Panc1 (cell line): ENCODE measurements at regions not wholly inside any gene's neighbourhood (a gene's known extent, or its start where the extent isn't known, plus 50 kb on each side); places are given as distances from the start of the nearest gene placed in this dataset.

Source experiments
- ATAC-seq: fragments of 200-7000 bp; cut with Tn5 transposase; 2 replicates; pipeline ENCODE4 v1.9.1; 2020; ENCODE audit warnings: mild to moderate bottlenecking, moderate library complexity
- BruUV-seq: library from RNA; stranded (reverse); fragments of 400-500 nt; replicated peaks from 2 replicates; lab custom pipeline; 2021; lab: Mats Ljungman, UMichigan
- CTCF ChIA-PET: fragments of 300-600 bp; sonication (Branson Sonifier 250); formaldehyde crosslinking; loops from one replicate; lab custom pipeline; 2022; ENCODE audit warnings: antibody characterized with exemption; lab: Charles Lee
- POLR2A ChIA-PET: fragments of 300-600 bp; sonication (Branson Sonifier 250); formaldehyde crosslinking; loops from one replicate; lab custom pipeline; 2022; ENCODE audit warnings: antibody characterized with exemption; lab: Charles Lee
- DNase-seq: peaks from one replicate; pipeline ENCODE4 v3.0.0-alpha.2; 2010; ENCODE audit warnings: low read depth, low spot score
- H3K27ac ChIP-seq: 2 replicates; pipeline ENCODE4 v1.5.1; 2011; ENCODE audit warnings: mild to moderate bottlenecking, low read length, inconsistent platforms
- H3K27me3 ChIP-seq: fragments of 200-500 bp; sonication (Bioruptor generic); 2 replicates; pipeline ENCODE4 v1.6.0; 2014; ENCODE audit warnings: low read length, inconsistent platforms; ENCODE audit not compliant: control insufficient read depth, insufficient read depth
- H3K36me3 ChIP-seq: fragments of 200-500 bp; sonication (Bioruptor generic); 2 replicates; pipeline ENCODE4 v1.5.1; 2014; ENCODE audit warnings: inconsistent platforms, mild to moderate bottlenecking, low read length, moderate library complexity; ENCODE audit not compliant: control insufficient read depth, insufficient read depth
- H3K4me1 ChIP-seq: 2 replicates; pipeline ENCODE4 v1.5.1; 2011; ENCODE audit warnings: inconsistent platforms, mild to moderate bottlenecking, low read length, moderate library complexity; ENCODE audit not compliant: control insufficient read depth, insufficient read depth
- H3K4me3 ChIP-seq, 2 experiments: 2 replicates each; pipeline ENCODE4 v1.5.1; 2011 to 2012; ENCODE audit warnings: low read depth in 2 of 2, low read length in 2 of 2, mild to moderate bottlenecking in 2 of 2, inconsistent platforms in 1 of 2, moderate library complexity in 1 of 2
- H3K9me3 ChIP-seq: fragments of 200-500 bp; sonication (Bioruptor generic); 2 replicates; pipeline ENCODE4 v1.5.1; 2014; ENCODE audit warnings: low read depth, mild to moderate bottlenecking, inconsistent platforms, low read length, moderate library complexity; ENCODE audit not compliant: control insufficient read depth, insufficient read depth
- CTCF ChIP-seq: fragments of 450-650 bp; IDR thresholded peaks from 2 replicates; pipeline ENCODE4 v1.5.1; 2017; ENCODE audit warnings: mild to moderate bottlenecking
- POLR2AphosphoS5 ChIP-seq: IDR thresholded peaks from 2 replicates; pipeline ENCODE4 v1.6.1; 2012; ENCODE audit warnings: mild to moderate bottlenecking, low read depth, low read length, moderate library complexity
- REST ChIP-seq, 2 experiments: IDR thresholded peaks; 2 replicates each; pipeline ENCODE4 v1.6.1; 2011 to 2012; ENCODE audit warnings: low read depth in 2 of 2, control low read depth in 1 of 2, low read length in 1 of 2, mild to moderate bottlenecking in 1 of 2, moderate library complexity in 1 of 2; ENCODE audit not compliant: insufficient read depth in 1 of 2
- SIN3A ChIP-seq: IDR thresholded peaks from 2 replicates; pipeline ENCODE4 v1.6.1; 2012; ENCODE audit warnings: low read depth, mild to moderate bottlenecking, low read length, moderate library complexity, borderline replicate concordance; ENCODE audit not compliant: insufficient read depth
- TCF7L2 ChIP-seq: IDR thresholded peaks from 2 replicates; pipeline ENCODE4 v1.6.1; 2011; ENCODE audit warnings: mild to moderate bottlenecking, low read depth, low read length, inconsistent platforms
- in situ Hi-C: cut with HindIII; loops from 2 replicates; pipeline ENCODE4 v1.10.0; 2016; ENCODE audit warnings: low sequenced_read_pairs, low pct_unique_long_range_greater_than_20kb
- intact Hi-C: fragments of 100-400 bp; cut with micrococcal nuclease; formaldehyde crosslinking; loops from one replicate; pipeline ENCODE4 v1.10.0; 2022; ENCODE audit not compliant: unreplicated experiment

GRCh38 chr9:88234114-88234513 is 95.8 kb upstream of the SPATA31C2 start:
- DNase-seq: no peak
- Histone ChIP-seq H3K27ac (no peak overlapping the region), H3K4me1 (no peaks in the 10 kb centered on the region), H3K9me3 (no peaks in the 10 kb centered on the region), H3K4me3 (no peak overlapping the region), H3K27me3 (no peaks in the 10 kb centered on the region), H3K36me3 (no peaks in the 10 kb centered on the region)
- no TSS peak for BruUV-seq
- TF ChIP-seq SIN3A: no peak
- no peak for TF ChIP-seq REST (IDR thresholded peaks at IDR 0.05; ENCODE audit: insufficient read depth in 1 of 2, low read depth in 2 of 2, low read length in 1 of 2)
- no peak for TF ChIP-seq POLR2AphosphoS5
- TF ChIP-seq TCF7L2: no peak
- no peak for TF ChIP-seq CTCF
- ChIA-PET CTCF (no interaction called here), POLR2A (no interaction called here)
- intact Hi-C loops (no loop called here), in situ Hi-C loops (no loop called here)
- ATAC-seq: no peak

GRCh38 chr9:88233091-88233490 is 94.8 kb upstream of the SPATA31C2 start:
- no peak overlapping the region for H3K27ac ChIP-seq
- no peaks in the 10 kb centered on the region for H3K4me1 ChIP-seq
- no peaks in the 10 kb centered on the region for H3K36me3 ChIP-seq
- POLR2A ChIA-PET: no interaction called here
- no peaks in the 10 kb centered on the region for H3K27me3 ChIP-seq
- H3K9me3 ChIP-seq: no peaks in the 10 kb centered on the region
- CTCF ChIA-PET: no interaction called here
- intact Hi-C loops: no loop called here
- DNase-seq (no peak), ATAC-seq (no peak)
- H3K4me3 ChIP-seq: no peak overlapping the region
- in situ Hi-C loops: no loop called here
- no TSS peak for BruUV-seq
- no peak for TF ChIP-seq SIN3A
- no peak for TF ChIP-seq REST (IDR thresholded peaks at IDR 0.05; ENCODE audit: insufficient read depth in 1 of 2, low read depth in 2 of 2, low read length in 1 of 2)
- TF ChIP-seq CTCF: no peak
- no peak for TF ChIP-seq POLR2AphosphoS5
- TF ChIP-seq TCF7L2: no peak
